NCI-H2196 treated with DMSO at 0.1 percent for 48 hours (cell line): ENCODE measurements at regions not wholly inside any gene's neighbourhood (a gene's known extent, or its start where the extent isn't known, plus 50 kb on each side); places are given as distances from the start of the nearest gene placed in this dataset.
"Not testable (repeated sequence)": the region's sequence is repeated elsewhere in the genome, so short reads cannot be mapped to it uniquely, and the experiment has no call there.

Experiments
- DNase-seq: peaks from one replicate; lab custom pipeline; 2025; ENCODE audit not compliant: unreplicated experiment; lab: John Stamatoyannopoulos, UW

- peak; percentile 8 for DNase-seq
Observed at GRCh38 chr11:12585861-12586260, 88.4 kb upstream of the TEAD1 start.

- no peak for DNase-seq
Observed at GRCh38 chr11:12587333-12587991, 86.8 kb upstream of the TEAD1 start.

GRCh38 chr11:12591706-12592105 lies 82.5 kb upstream of the TEAD1 start:
- DNase-seq = no peak

- DNase-seq = no peak
Observed at GRCh38 chr11:12592283-12592682, 81.9 kb upstream of the TEAD1 start.

- not testable (repeated sequence) for DNase-seq
Observed at GRCh38 chr11:12595089-12595847, 79.0 kb upstream of the TEAD1 start.

- no peak for DNase-seq
Observed at GRCh38 chr11:12598330-12599256, 75.6 kb upstream of the TEAD1 start.

GRCh38 chr11:12599408-12600143 lies 74.6 kb upstream of the TEAD1 start:
- DNase-seq = no peak

- DNase-seq = no peak
Observed at GRCh38 chr11:12600829-12601228, 73.4 kb upstream of the TEAD1 start.

- DNase-seq = no peak
Observed at GRCh38 chr11:12602421-12602820, 71.8 kb upstream of the TEAD1 start.

- DNase-seq = no peak
Observed at GRCh38 chr11:12603143-12604088, 70.8 kb upstream of the TEAD1 start.

- no peak for DNase-seq
Observed at GRCh38 chr11:12604557-12605153, 69.6 kb upstream of the TEAD1 start.

- no peak for DNase-seq
Observed at GRCh38 chr11:12606597-12606996, 67.6 kb upstream of the TEAD1 start.

- DNase-seq = not testable (repeated sequence)
Observed at GRCh38 chr11:12608678-12609077, 65.5 kb upstream of the TEAD1 start.

- DNase-seq = no peak
Observed at GRCh38 chr11:12611352-12611751, 62.9 kb upstream of the TEAD1 start.

- DNase-seq = no peak
Observed at GRCh38 chr11:12617632-12618031, 56.6 kb upstream of the TEAD1 start.

GRCh38 chr11:12618743-12619540 lies 55.3 kb upstream of the TEAD1 start:
- DNase-seq = no peak

- DNase-seq = no peak
Observed at GRCh38 chr11:12623869-12624268, 50.4 kb upstream of the TEAD1 start.
